HG02943 (cell line): ENCODE measurements at regions not wholly inside any gene's neighbourhood (a gene's known extent, or its start where the extent isn't known, plus 50 kb on each side); places are given as distances from the start of the nearest gene placed in this dataset.
"Not testable (repeated sequence)": the region's sequence is repeated elsewhere in the genome, so short reads cannot be mapped to it uniquely, and the experiment has no call there.

Experiments
- ATAC-seq: cut with Tn5 transposase; IDR thresholded peaks from one replicate; pipeline ENCODE4 v1.9.1; 2021; ENCODE audit warnings: mild to moderate bottlenecking, low read depth, moderate library complexity; ENCODE audit not compliant: unreplicated experiment

DNA sequence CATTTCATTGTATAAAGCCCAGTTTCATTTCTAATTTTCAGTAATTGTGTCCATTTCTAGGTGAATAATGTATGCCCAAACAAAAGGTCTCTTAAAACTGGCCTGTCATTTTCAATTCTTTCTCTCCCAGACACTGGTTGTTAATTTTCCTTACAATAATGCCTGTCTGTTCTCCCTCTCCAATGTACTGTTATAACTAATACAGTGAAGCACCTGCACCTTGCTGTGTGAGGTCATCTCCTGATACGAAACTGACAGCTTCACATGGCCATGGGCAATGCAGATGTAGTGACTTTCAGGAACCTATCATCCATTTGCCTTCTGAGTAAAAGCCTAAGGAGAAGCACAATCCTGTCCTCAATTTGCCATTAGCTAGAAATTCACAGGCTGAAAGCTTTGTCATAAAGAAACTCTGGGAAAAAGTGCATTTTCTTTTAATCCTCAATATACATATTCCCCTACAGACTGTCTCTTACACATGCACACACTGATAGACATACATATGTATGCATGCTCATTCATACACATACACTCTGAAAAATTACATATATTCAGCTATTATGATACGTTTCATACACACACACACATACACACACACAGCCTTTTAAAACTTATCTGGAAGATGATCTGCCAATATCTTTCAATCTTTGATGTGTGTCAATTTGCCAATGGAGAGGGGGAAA is 1030.3 kb downstream of the TDRD15 start:
- no peak for ATAC-seq

DNA sequence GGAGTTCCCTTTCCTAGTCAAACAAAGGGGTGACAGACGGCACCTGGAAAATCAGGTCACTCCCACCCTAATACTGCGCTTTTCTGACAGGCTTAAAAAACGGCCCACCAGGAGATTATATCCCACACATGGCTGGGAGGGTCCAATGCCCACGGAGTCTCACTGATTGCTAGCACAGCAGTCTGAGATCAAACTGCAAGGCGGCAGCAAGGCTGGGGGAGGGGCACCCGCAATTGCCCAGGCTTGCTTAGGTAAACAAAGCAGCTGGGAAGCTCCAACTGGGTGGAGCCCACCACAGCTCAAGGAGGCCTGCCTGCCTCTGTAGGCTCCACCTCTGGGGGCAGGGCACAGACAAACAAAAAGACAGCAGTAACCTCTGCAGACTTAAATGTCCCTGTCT is 1032.9 kb downstream of the TDRD15 start:
- not testable (repeated sequence) for ATAC-seq

GRCh38 chr2:22167256-22167655 is 1043.5 kb downstream of the TDRD15 start:
- no peak for ATAC-seq

DNA sequence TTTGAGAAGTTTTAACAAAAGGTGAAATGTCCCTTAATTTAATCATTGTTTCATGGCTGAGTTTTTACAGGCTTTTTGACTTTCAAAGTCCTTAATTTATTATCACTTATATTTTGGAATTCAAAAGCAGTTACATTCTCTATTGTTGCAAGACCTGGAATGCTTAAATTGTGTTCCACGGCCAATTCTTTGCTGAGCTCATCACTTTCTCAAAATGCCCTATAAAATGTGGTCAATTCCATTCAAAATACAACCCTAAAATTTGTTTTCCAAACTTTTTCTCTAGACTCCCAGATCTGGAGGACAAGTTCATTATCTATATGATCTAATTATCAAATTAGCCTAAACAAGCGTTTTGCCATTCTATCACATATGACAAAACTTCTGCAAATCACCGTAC is 1051.2 kb downstream of the TDRD15 start:
- no peak for ATAC-seq

DNA sequence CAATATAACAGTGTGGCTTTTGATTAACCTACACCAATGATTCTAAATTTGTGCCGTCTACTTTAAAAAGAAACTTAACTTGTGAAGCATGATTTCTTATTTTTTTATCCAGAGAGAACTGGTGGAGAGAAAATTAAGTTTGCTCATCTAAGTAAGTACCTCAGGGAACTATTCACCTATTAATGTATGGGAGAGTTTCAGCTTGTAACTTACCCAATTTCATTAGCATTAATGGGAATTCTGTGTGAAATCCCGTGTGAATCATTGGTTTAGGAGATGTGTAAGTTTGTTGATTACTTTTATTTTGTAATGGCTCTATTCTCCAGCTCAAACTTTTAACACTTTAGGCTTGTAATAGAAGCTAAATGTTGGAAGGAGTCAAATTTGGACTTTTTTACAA is 1061.5 kb downstream of the TDRD15 start:
- no peak for ATAC-seq

DNA sequence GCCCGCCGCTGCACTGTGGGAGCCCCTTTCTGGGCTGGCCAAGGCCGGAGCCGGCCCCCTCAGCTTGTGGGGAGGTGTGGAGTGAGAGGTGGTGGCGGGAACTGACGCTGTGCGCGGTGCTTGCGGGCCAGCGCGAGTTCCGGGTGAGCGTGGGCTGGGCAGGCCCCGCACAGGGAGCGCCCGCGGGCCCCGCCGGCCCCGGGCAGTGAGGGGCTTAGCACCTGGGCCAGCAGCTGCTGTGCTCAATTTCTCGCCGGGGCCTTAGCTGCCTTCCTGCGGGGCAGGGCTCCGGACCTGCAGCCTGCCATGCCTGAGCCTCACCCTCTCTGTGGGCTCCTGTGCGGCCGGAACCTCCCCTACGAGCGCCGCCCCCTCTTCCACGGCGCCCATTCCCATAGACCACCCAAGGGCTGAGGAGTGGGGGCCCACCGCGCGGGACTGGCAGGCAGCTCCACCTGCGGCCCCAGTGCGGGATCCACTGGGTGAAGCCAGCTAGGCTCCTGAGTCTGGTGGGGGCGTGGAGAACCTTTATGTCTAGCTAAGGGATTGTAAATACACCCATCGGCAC is 1062.6 kb downstream of the TDRD15 start:
- ATAC-seq = not testable (repeated sequence)

DNA sequence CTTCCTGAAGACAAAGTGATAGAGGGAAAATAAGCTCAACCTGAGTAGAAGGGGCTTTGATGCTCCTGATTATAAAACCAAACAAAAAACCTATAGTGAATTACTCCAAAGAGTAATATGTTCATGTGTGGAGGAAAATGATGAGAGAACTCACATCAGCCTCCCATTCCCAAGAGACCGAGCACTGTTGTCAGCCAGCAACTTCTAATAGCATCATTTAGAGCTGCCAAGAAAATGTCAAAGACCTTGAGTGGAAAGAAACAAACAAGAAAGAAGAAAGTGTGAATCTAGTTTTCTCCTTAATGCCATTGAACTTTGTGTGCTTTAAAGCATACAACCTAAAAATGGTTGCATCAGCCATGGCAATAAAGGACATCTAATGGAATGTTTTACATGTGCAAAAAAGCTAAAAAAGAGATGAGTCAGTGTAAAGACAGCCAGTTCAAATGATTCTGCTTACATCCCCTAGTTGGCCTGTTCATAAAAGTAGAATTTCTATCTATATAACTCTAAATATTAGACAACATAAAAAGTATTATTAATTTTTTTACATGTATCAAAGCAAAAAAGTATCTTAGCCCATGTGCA is 1066.2 kb downstream of the TDRD15 start:
- no peak for ATAC-seq

DNA sequence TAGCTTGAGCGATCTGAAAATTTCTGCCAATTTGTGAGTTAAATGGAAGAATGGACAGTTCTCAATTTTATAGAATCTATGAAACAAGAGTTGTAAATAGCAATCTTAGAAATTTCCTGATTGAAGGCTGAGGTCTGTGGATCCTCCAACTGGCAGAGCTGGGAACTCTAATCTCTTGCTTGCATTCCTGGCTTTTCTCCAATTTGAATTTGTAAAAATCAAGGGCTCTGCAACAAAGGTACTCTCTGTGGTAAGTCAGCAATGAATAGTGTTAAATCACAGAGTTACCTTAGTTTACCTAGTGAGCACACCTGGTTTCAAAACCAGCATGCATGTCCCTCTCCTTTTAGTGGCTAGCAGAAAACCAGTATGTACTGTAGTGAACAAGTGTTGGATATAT is 1070.5 kb downstream of the TDRD15 start:
- no peak for ATAC-seq

- no peak for ATAC-seq
Measured at GRCh38 chr2:22196806-22197205, 1073.0 kb downstream of the TDRD15 start.

GRCh38 chr2:22198381-22199283 is 1074.9 kb downstream of the TDRD15 start:
- no peak for ATAC-seq

DNA sequence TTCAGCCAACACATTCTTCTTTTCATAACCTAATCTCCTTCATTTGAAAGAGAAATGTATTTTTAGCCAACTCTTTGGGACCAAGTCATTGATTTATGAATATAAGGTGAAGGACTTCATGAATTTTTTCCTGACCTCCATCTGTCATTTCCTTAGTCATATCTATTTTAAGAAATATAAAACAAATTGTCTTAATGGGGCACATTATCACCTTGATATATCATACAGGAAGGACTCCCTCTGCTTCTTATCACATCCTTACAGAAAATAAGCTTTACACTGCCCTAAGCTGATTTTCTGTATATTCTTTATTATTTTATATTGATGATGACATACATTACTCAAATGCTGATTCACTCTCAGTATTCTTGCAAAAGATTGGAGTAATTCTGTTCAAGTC is 1076.2 kb downstream of the TDRD15 start:
- no peak for ATAC-seq

DNA sequence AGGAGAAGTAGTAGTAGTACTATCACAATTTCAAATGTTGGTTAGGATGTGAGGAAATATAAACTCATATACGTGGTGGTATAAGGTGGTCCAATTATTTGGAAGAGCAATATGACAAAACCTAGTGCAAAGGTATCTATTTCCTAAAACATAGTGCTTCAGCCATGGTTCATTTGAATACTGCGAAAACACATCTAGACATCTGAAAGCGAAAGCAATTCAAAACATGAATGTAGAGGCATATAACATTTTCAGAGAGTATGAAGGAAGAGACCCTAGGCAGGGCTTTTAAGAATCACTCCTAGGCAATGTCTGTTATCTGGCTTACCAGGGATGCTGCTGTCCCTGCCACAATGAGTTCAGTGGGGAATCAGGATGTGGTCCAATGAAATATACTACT is 1085.8 kb downstream of the TDRD15 start:
- ATAC-seq = no peak

GRCh38 chr2:22213237-22213636 is 1089.5 kb downstream of the TDRD15 start:
- no peak for ATAC-seq

- ATAC-seq = no peak
Measured at GRCh38 chr2:22215517-22215916, 1091.7 kb downstream of the TDRD15 start.

- no peak for ATAC-seq
Measured at GRCh38 chr2:22217881-22218280, 1094.1 kb downstream of the TDRD15 start.

DNA sequence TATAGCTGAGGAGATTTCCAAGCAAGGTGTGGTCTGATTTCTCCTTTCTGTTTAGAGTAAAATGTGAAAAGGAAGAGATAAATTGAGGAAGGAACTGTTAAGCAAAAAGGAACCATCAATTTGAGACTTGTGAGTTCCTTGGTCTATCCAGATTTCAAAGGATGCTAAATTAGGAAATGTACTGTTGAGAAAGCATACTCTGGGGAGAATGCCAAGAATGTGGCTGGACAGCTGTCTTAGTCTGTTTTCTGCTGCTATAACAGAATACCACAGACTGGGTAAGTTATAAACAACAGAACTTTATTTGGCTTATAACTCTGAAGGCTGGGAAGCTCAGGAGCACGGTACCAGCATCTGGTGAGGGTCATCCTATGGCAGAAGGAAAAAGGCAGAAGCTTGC is 1097.2 kb downstream of the TDRD15 start:
- ATAC-seq = no peak

DNA sequence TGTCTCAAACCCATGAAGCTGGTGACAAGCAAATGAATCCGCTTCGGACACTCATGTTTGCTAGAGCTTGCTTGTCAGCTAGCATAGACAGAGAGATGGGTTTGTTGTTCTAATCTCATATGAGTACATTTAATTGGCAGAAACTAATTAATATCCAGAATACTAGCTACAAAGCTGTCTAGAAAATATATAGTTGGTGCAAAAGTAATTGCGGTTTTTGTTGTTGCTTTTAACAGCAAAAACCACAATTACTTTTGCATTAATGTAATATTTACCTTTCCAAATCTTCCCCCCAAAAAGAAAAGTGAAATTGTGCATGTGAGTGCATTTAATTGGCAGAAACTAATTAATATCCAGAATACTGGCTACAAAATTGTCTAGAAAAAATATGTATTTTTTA is 1115.2 kb downstream of the TDRD15 start:
- no peak for ATAC-seq

DNA sequence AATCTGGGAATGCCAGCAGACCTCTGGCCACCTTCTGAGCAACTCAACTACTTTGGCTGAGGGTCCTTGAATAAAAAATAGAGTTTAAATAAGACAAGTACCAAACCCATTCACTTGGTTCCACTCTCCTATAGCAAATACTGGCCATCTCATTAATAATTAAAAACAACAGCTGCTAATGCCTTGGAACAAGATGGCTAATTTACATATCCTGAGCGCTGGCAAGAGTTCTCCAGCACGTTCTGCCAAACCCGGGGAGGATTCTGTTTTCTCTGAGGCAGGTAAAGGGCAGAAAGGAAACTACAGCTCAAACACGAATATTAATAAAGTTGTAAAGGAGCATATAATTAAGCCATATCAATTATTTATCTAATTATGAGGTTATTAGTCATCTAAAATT is 1123.7 kb downstream of the TDRD15 start:
- no peak for ATAC-seq

- no peak for ATAC-seq
Measured at GRCh38 chr2:22248851-22249250, 1125.1 kb downstream of the TDRD15 start.

DNA sequence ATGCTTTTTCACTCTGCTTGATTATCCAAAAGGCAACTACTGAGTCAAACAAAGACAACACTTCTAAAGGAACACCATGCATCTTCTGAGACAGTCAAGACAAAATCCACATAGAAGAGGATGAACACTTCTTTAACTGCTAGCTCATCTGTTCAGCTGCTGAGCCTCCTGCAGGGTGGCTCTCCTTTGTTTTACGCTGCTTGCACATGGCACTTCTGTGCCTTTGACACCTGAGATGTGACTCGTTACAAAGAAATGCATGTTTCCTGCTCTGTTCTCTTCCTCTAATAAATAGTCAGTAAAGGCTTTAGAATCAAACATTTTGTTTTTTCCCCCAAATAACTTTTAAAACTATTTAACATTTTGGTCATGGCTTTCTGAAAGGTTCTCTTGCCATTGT is 1129.4 kb downstream of the TDRD15 start:
- ATAC-seq = no peak

DNA sequence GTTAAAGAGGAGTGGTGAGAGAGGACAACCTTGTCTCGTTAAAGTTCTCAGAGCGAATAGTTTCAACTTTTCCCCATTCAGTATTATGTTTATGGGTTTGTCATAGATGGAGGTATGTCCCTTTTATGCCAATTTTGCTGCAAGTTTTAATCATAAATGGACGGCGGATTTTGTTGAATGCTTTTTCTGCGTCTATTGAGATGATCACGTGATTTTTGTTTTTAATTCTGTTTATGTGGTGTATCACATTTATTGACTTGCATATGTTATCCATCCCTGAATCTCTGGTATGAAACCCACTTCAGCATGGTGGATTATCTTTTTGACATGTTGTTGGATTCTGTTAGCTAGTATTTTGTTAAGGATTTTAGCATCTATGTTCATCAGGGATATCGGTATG is 1123.8 kb upstream of the KLHL29 start:
- ATAC-seq = no peak
